GM18502 (cell line): ENCODE measurements at regions not wholly inside any gene's neighbourhood (a gene's known extent, or its start where the extent isn't known, plus 50 kb on each side); places are given as distances from the start of the nearest gene placed in this dataset.

Experiments
- ATAC-seq: cut with Tn5 transposase; IDR thresholded peaks from one replicate; pipeline ENCODE4 v1.9.1; 2021; ENCODE audit warnings: mild to moderate bottlenecking; ENCODE audit not compliant: unreplicated experiment, poor library complexity

DNA sequence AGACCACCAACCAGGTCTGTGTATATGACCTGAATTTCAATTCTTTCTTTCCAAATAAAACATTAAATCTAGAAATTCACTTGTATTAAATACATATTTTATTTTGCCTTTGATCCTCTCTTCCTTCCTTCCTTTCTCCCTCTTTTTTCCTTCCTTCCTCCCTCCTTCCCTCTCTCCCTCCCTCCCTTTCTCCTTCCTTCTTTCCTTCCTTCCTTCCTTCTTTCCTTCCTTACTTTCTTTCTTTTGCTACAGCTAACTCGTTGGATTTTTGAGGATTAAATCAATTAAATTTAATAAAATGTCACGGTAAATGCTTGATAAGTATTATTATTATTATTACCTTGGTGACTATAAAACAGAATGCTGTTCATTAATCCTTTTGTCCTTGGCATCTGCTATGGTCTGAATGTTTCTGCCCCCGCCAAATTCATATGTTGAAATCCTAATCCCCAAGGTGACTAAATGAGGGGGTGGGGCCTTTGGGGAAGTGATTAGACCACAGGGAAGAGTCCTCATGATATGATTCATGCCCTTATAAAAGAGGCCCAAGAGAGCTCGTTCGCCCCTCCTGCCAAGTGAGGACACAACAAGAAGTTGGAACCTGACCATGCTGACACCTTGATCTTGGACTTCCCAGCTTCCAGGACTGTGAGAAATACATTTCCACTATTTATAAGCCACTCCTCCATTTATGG, 67.6 kb upstream of the BTBD3 start:
- no peak for ATAC-seq

DNA sequence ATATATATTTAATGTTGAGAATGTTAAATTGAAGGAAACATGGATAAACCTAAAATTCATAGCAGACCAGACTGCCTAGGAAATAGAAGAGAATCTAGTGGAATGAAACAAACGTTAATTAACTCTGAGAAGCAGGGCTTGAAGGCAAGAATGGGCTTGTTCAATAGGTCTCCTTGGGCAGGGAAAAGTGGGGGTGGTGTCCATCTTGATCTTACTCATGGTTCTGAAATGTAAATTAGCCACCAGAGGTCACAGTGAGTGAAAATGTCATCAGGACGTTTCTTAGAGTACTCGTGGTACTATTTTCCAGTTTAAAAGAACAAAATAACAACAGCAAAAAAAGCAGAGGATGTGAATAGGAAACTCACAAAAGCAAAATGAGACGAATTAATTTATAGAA, 66.8 kb upstream of the BTBD3 start:
- no peak for ATAC-seq

DNA sequence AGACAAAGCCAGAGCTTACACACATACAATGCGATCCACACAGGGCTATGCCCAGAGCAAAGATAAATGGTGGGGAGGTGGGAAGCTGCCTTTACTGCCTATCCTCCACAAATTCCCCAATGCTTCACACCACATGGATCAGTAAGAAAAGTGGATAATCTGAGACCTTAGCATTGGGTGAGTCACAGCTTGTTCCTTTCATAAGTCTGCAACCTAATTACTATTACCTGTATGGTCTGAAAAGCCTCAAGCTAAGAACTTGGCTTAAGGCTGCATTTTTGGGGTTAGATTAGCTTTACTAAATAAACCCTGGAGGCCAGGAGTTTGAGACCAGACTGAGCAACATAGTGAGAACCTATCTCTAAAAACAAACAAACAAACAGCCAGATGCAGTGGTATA, 66.0 kb upstream of the BTBD3 start:
- no peak for ATAC-seq

DNA sequence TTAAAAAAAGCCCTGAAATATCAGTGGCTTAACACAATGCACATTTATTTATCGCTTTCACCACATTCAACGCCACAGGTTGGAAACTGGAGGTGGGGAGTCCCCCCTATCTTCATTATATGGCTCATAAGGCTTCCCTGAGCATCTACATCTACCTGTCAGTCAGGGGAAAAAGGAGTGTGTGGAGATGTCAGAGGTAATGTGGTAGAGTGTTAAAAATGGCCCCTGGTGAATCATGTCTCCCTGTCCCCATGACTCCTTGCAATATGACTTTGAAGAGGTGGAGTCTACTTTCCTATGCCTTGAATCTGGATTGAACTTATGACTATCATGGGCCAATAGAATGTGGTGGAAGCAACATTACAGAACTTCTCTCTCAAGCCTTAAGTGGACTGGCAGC, 65.5 kb upstream of the BTBD3 start:
- ATAC-seq: no peak

DNA sequence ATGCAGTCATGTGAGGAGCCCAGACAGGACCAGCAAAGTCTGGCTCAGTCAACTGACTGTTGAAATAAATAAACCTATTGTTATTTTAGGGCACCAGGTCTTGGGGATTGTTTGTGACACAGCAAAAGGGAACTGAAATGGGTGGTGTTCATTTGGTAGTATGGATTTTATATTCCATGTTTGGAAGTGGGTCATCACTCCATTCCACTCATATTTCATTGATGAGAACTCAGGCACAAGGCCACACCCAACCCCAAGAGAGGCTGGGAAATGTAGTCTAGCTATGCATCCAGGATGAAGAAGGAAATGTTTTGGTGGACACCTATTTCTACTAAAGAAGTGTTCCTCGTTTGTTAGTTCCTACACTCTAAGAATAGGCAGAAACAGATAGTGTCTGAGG, 64.9 kb upstream of the BTBD3 start:
- ATAC-seq: no peak

DNA sequence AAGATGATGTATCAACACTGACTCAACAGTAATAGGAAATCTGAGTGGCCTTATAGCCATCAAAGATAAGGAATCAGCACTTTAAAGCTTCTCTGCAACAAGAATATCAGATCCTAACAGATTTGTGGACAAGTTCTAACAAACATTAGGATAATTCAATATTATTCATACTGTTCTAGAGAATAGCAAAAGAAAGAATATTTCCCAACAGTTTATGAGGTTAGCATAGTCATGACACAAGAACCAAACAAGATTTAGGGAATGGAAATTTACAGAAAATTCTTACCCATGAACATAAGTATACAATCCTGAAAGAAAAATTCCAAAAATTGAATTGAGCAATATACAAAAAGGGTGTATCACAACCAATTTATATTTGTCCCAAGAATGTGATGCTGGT, 64.3 kb upstream of the BTBD3 start:
- ATAC-seq: no peak

DNA sequence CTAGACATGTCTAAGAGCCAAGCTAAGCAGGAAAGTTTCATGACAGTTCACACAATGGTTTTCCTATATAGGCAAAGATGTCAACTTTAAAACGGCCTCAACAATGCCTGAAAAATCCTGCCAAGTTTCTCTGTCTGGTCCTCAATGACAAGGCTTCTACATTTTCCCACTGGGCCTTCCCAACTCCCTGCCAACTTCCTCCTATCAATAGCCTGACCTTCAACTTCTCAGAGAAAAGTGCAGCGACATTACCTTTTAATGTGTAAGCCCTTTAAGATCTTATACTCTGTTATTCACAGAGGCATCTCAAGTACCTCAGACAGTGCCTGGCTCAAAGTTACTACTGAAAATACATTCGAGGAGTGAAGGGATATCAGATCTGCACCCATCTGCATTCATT, 56.2 kb upstream of the BTBD3 start:
- no peak for ATAC-seq

DNA sequence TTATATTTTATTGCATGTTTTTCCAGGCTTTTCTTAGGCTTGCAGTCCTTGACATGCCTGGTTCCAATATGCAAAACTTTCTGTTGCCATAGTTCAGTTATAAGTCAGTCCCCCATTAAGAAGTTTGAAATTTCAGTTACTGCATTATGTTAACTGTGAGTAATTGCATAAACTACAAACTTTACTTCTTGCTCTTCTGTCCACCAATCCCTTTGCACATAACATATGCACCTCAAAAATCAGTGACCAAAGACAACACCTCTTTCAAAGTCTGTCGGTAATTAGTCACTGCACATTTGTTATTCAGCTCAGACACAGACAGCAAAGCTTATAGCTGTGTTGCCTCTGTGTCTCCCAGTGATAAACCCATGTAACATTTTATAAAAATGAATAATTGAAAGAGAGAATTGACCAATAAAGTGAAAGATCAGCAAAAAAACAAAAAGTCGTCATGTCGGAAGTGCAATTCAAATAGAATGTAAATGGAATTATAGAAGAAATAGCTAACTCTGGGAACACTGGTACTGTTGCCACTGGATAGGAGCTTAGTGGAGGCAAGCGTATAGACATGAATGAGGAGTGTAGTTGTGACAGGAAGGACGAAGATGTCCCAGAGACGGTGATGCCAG, 50.3 kb upstream of the BTBD3 start:
- ATAC-seq: no peak
